ENCODE measurements at regions not wholly inside any gene's neighbourhood (a gene's known extent, or its start where the extent isn't known, plus 50 kb on each side); places are given as distances from the start of the nearest gene placed in this dataset.

GRCh38 chr2:144162652-144163051 lies 357.3 kb downstream of the ZEB2 start:
- no peak overlapping the region for H3K27ac ChIP-seq (ENCODE audit: low read depth, low read length, poor library complexity, severe bottlenecking)
- H3K36me3 ChIP-seq (ENCODE audit: insufficient read depth, low read length, poor library complexity, severe bottlenecking) = no peaks in the 10 kb centered on the region
- H3K27me3 ChIP-seq (replicated peaks; ENCODE audit: insufficient read depth, low read depth, low read length, poor library complexity) = no peaks in the 10 kb centered on the region
- intact Hi-C loops (cut with micrococcal nuclease; ENCODE audit: unreplicated experiment) = no loop called here
- ChIA-PET CTCF (no interaction called here), POLR2A (ENCODE audit: low non-redundant PET) (no interaction called here)
- TF ChIP-seq EZH2 (IDR thresholded peaks at IDR 0.05; ENCODE audit: borderline replicate concordance, low read depth, low read length, poor library complexity, severe bottlenecking) = no peak
- TF ChIP-seq, protein P1, sequence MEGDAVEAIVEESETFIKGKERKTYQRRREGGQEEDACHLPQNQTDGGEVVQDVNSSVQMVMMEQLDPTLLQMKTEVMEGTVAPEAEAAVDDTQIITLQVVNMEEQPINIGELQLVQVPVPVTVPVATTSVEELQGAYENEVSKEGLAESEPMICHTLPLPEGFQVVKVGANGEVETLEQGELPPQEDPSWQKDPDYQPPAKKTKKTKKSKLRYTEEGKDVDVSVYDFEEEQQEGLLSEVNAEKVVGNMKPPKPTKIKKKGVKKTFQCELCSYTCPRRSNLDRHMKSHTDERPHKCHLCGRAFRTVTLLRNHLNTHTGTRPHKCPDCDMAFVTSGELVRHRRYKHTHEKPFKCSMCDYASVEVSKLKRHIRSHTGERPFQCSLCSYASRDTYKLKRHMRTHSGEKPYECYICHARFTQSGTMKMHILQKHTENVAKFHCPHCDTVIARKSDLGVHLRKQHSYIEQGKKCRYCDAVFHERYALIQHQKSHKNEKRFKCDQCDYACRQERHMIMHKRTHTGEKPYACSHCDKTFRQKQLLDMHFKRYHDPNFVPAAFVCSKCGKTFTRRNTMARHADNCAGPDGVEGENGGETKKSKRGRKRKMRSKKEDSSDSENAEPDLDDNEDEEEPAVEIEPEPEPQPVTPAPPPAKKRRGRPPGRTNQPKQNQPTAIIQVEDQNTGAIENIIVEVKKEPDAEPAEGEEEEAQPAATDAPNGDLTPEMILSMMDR (conservative IDR thresholded peaks at IDR 0.05; ENCODE audit: low read depth, low read length) = peak; percentile 50
- no peak for DNase-seq (ENCODE audit: low spot score)
- no peaks in the 10 kb centered on the region for H3K4me1 ChIP-seq (ENCODE audit: insufficient read depth, low read length, poor library complexity, severe bottlenecking)
- no TSS peak for BruUV-seq (replicated peaks)
- H3K4me3 ChIP-seq (ENCODE audit: low read depth, low read length, poor library complexity, severe bottlenecking) = no peak overlapping the region
- H3K9me3 ChIP-seq (ENCODE audit: low read depth, low read length, poor library complexity, severe bottlenecking) = no peaks in the 10 kb centered on the region

GRCh38 chr2:144161061-144161460 lies 358.9 kb downstream of the ZEB2 start:
- CTCF ChIA-PET = no interaction called here
- TF ChIP-seq EZH2 (IDR thresholded peaks at IDR 0.05; ENCODE audit: borderline replicate concordance, low read depth, low read length, poor library complexity, severe bottlenecking) = no peak
- TF ChIP-seq, protein P1 (conservative IDR thresholded peaks at IDR 0.05; ENCODE audit: low read depth, low read length) = no peak
- no peaks in the 10 kb centered on the region for H3K9me3 ChIP-seq (ENCODE audit: low read depth, low read length, poor library complexity, severe bottlenecking)
- H3K27me3 ChIP-seq (replicated peaks; ENCODE audit: insufficient read depth, low read depth, low read length, poor library complexity) = no peaks in the 10 kb centered on the region
- no peak for DNase-seq (ENCODE audit: low spot score)
- no peaks in the 10 kb centered on the region for H3K36me3 ChIP-seq (ENCODE audit: insufficient read depth, low read length, poor library complexity, severe bottlenecking)
- POLR2A ChIA-PET (ENCODE audit: low non-redundant PET) = no interaction called here
- intact Hi-C loops (cut with micrococcal nuclease; ENCODE audit: unreplicated experiment) = no loop called here
- H3K4me1 ChIP-seq (ENCODE audit: insufficient read depth, low read length, poor library complexity, severe bottlenecking) = no peaks in the 10 kb centered on the region
- no TSS peak for BruUV-seq (replicated peaks)
- no peak overlapping the region for H3K27ac ChIP-seq (ENCODE audit: low read depth, low read length, poor library complexity, severe bottlenecking)
- no peak overlapping the region for H3K4me3 ChIP-seq (ENCODE audit: low read depth, low read length, poor library complexity, severe bottlenecking)

DNA sequence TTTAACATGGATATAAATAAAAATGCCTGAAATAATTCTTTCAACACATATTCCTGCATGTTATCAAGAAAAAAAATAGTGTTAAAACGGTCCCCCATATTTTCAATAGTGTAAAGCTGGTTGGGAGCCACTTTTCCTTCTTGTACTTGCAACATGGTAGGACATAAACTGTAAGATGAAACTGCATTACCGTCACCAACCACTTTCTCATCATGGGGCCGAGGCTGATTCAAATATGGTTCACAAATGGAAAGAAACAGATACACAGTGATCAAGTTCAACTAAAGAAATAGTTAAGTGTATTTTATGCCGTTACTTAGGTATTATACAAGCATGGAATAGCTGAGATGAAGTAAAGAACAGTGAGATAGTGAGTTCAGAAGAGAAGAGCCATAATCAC lies 360.7 kb downstream of the ZEB2 start:
- TF ChIP-seq, protein P1 (conservative IDR thresholded peaks at IDR 0.05; ENCODE audit: low read depth, low read length) = 0 out of 2 replicates have a peak, but pooled peaks have one; percentile 24
- TF ChIP-seq EZH2 (IDR thresholded peaks at IDR 0.05; ENCODE audit: borderline replicate concordance, low read depth, low read length, poor library complexity, severe bottlenecking) = no peak
- Histone ChIP-seq H3K9me3 (ENCODE audit: low read depth, low read length, poor library complexity, severe bottlenecking) (no peaks in the 10 kb centered on the region), H3K27ac (ENCODE audit: low read depth, low read length, poor library complexity, severe bottlenecking) (no peak overlapping the region), H3K36me3 (ENCODE audit: insufficient read depth, low read length, poor library complexity, severe bottlenecking) (no peaks in the 10 kb centered on the region), H3K27me3 (replicated peaks; ENCODE audit: insufficient read depth, low read depth, low read length, poor library complexity) (no peaks in the 10 kb centered on the region), H3K4me3 (ENCODE audit: low read depth, low read length, poor library complexity, severe bottlenecking) (no peak overlapping the region), H3K4me1 (ENCODE audit: insufficient read depth, low read length, poor library complexity, severe bottlenecking) (peaks cover 4% of the 10 kb centered on the region)
- CTCF ChIA-PET = interaction anchor here (0.6 kb wide), 1 partner anchor 29 kb away, joined by 3 read pairs; no protein-coding TSS in a partner anchor
- DNase-seq (ENCODE audit: low spot score) = no peak
- intact Hi-C loops (cut with micrococcal nuclease; ENCODE audit: unreplicated experiment) = no loop called here
- no TSS peak for BruUV-seq (replicated peaks)
- POLR2A ChIA-PET (ENCODE audit: low non-redundant PET) = no interaction called here
